Ascending aorta (tissue), 2 donors: ENCODE measurements at regions not wholly inside any gene's neighbourhood (a gene's known extent, or its start where the extent isn't known, plus 50 kb on each side); places are given as distances from the start of the nearest gene placed in this dataset.

Experiments used
- DNase-seq, 2 donors: peaks; one replicate each; pipeline ENCODE4 v3.0.0-alpha.2; 2019; ENCODE audit warnings: low spot score in 2 of 2
- H3K27ac ChIP-seq, 2 donors: fragments of 200-600 bp; sonication (generic); one replicate each; pipeline ENCODE4 v1.5.1; 2016 to 2017; ENCODE audit warnings: mild to moderate bottlenecking in 1 of 2
- H3K27me3 ChIP-seq: fragments of 200-600 bp; sonication (generic); one replicate; pipeline ENCODE4 v1.5.1; 2017
- H3K36me3 ChIP-seq, 2 donors: fragments of 200-600 bp; sonication (generic); one replicate each; pipeline ENCODE4 v1.5.1; 2016
- H3K4me1 ChIP-seq, 2 donors: fragments of 200-600 bp; sonication (generic); one replicate each; pipeline ENCODE4 v1.5.1; 2016 to 2017; ENCODE audit warnings: mild to moderate bottlenecking in 1 of 2
- H3K4me3 ChIP-seq, 2 donors: fragments of 200-600 bp; sonication (generic); one replicate each; pipeline ENCODE4 v1.5.1; 2016 to 2017; ENCODE audit warnings: mild to moderate bottlenecking in 1 of 2
- H3K9me3 ChIP-seq, 2 donors: fragments of 200-600 bp; sonication (generic); one replicate each; pipeline ENCODE4 v1.5.1; 2016
- CTCF ChIP-seq, 3 experiments: fragments of 200-600 bp in 2 of 3; fragments of 450-650 bp in 1 of 3; sonication (generic) in 2 of 3; IDR thresholded peaks; one replicate each; pipeline ENCODE4 v1.5.1; 2016 to 2019; ENCODE audit warnings: antibody characterized with exemption in 3 of 3, mild to moderate bottlenecking in 1 of 3, moderate library complexity in 1 of 3
- intact Hi-C: fragments of 100-400 bp; cut with DNase I; formaldehyde crosslinking; loops from one replicate; pipeline ENCODE4 v1.15.1; 2023

GRCh38 chr3:66904831-66905493 is 93.1 kb upstream of the KBTBD8 start:
- Histone ChIP-seq H3K9me3 (peaks cover 0 to 17% of the 10 kb centered on the region in 2 donors), H3K4me3 (no peak overlapping the region)
- intact Hi-C loops, result no loop called here

GRCh38 chr3:66907136-66907535 is 91.0 kb upstream of the KBTBD8 start:
- no peaks in the 10 kb centered on the region for H3K4me1 ChIP-seq
- no peak for TF ChIP-seq CTCF (IDR thresholded peaks at IDR 0.05)
- H3K9me3 ChIP-seq, result peaks cover 0 to 4% of the 10 kb centered on the region in 2 donors
- intact Hi-C loops, result no loop called here
- H3K36me3 ChIP-seq, result no peaks in the 10 kb centered on the region
- no peak for DNase-seq
- H3K27ac ChIP-seq, result no peak overlapping the region
- H3K4me3 ChIP-seq, result no peak overlapping the region
- H3K27me3 ChIP-seq, result no peaks in the 10 kb centered on the region

More at GRCh38 chr3:66904831-66905493, 93.1 kb upstream of the KBTBD8 start:
- Histone ChIP-seq H3K27me3 (no peaks in the 10 kb centered on the region), H3K4me1 (no peaks in the 10 kb centered on the region), H3K27ac (no peak overlapping the region), H3K36me3 (no peaks in the 10 kb centered on the region)
- TF ChIP-seq CTCF (IDR thresholded peaks at IDR 0.05), result no peak
- DNase-seq, result no peak

GRCh38 chr3:66910266-66911055 is 87.6 kb upstream of the KBTBD8 start:
- Histone ChIP-seq H3K27ac (no peak overlapping the region), H3K9me3 (peaks cover 0 to 13% of the 10 kb centered on the region in 2 donors), H3K27me3 (no peaks in the 10 kb centered on the region), H3K4me3 (no peak overlapping the region), H3K36me3 (no peaks in the 10 kb centered on the region), H3K4me1 (no peaks in the 10 kb centered on the region)
- intact Hi-C loops, result no loop called here
- no peak for TF ChIP-seq CTCF (IDR thresholded peaks at IDR 0.05)
- no peak for DNase-seq

GRCh38 chr3:66912306-66912705 is 85.8 kb upstream of the KBTBD8 start:
- H3K9me3 ChIP-seq, result peaks cover 0 to 13% of the 10 kb centered on the region in 2 donors
- H3K4me1 ChIP-seq, result no peaks in the 10 kb centered on the region
- H3K4me3 ChIP-seq, result no peak overlapping the region
- no peaks in the 10 kb centered on the region for H3K27me3 ChIP-seq
- DNase-seq, result no peak
- H3K36me3 ChIP-seq, result no peaks in the 10 kb centered on the region
- TF ChIP-seq CTCF (IDR thresholded peaks at IDR 0.05), result no peak
- no peak overlapping the region for H3K27ac ChIP-seq
- intact Hi-C loops, result no loop called here

GRCh38 chr3:66922058-66922457 is 76.0 kb upstream of the KBTBD8 start:
- no peak for TF ChIP-seq CTCF (IDR thresholded peaks at IDR 0.05)
- no peaks in the 10 kb centered on the region for H3K36me3 ChIP-seq
- H3K4me3 ChIP-seq, result no peak overlapping the region
- H3K4me1 ChIP-seq, result no peaks in the 10 kb centered on the region
- H3K27ac ChIP-seq, result no peak overlapping the region
- DNase-seq, result no peak
- no peaks in the 10 kb centered on the region for H3K27me3 ChIP-seq
- intact Hi-C loops, result no loop called here
- H3K9me3 ChIP-seq, result no peaks in the 10 kb centered on the region
